ENCODE measurements at regions not wholly inside any gene's neighbourhood (a gene's known extent, or its start where the extent isn't known, plus 50 kb on each side); places are given as distances from the start of the nearest gene placed in this dataset.

- H3K27ac ChIP-seq (ENCODE audit: low read depth, low read length, poor library complexity, severe bottlenecking) = no peak overlapping the region
- intact Hi-C loops (cut with micrococcal nuclease; ENCODE audit: unreplicated experiment) = no loop called here
- ChIA-PET POLR2A (ENCODE audit: low non-redundant PET) (no interaction called here), CTCF (no interaction called here)
- no TSS peak for BruUV-seq (replicated peaks)
- TF ChIP-seq EZH2 (IDR thresholded peaks at IDR 0.05; ENCODE audit: borderline replicate concordance, low read depth, low read length, poor library complexity, severe bottlenecking) = no peak
- TF ChIP-seq CTCF (conservative IDR thresholded peaks at IDR 0.05; ENCODE audit: low read depth, low read length) = no peak
- no peaks in the 10 kb centered on the region for H3K4me1 ChIP-seq (ENCODE audit: insufficient read depth, low read length, poor library complexity, severe bottlenecking)
- DNase-seq (ENCODE audit: low spot score) = no peak
- H3K4me3 ChIP-seq (ENCODE audit: low read depth, low read length, poor library complexity, severe bottlenecking) = no peak overlapping the region
- H3K9me3 ChIP-seq (ENCODE audit: low read depth, low read length, poor library complexity, severe bottlenecking) = no peaks in the 10 kb centered on the region
- no peaks in the 10 kb centered on the region for H3K27me3 ChIP-seq (replicated peaks; ENCODE audit: insufficient read depth, low read depth, low read length, poor library complexity)
- no peaks in the 10 kb centered on the region for H3K36me3 ChIP-seq (ENCODE audit: insufficient read depth, low read length, poor library complexity, severe bottlenecking)
Measured at GRCh38 chr17:71500761-71501555, 619.9 kb upstream of the SOX9 start.

GRCh38 chr17:71501711-71502110 is 619.1 kb upstream of the SOX9 start:
- no peaks in the 10 kb centered on the region for H3K4me1 ChIP-seq (ENCODE audit: insufficient read depth, low read length, poor library complexity, severe bottlenecking)
- no peaks in the 10 kb centered on the region for H3K9me3 ChIP-seq (ENCODE audit: low read depth, low read length, poor library complexity, severe bottlenecking)
- POLR2A ChIA-PET (ENCODE audit: low non-redundant PET) = no interaction called here
- BruUV-seq (replicated peaks) = no TSS peak
- no peaks in the 10 kb centered on the region for H3K36me3 ChIP-seq (ENCODE audit: insufficient read depth, low read length, poor library complexity, severe bottlenecking)
- no peak overlapping the region for H3K27ac ChIP-seq (ENCODE audit: low read depth, low read length, poor library complexity, severe bottlenecking)
- intact Hi-C loops (cut with micrococcal nuclease; ENCODE audit: unreplicated experiment) = no loop called here
- H3K27me3 ChIP-seq (replicated peaks; ENCODE audit: insufficient read depth, low read depth, low read length, poor library complexity) = no peaks in the 10 kb centered on the region
- DNase-seq (ENCODE audit: low spot score) = no peak
- CTCF ChIA-PET = no interaction called here
- no peak overlapping the region for H3K4me3 ChIP-seq (ENCODE audit: low read depth, low read length, poor library complexity, severe bottlenecking)
- TF ChIP-seq CTCF (conservative IDR thresholded peaks at IDR 0.05; ENCODE audit: low read depth, low read length) (no peak), EZH2 (IDR thresholded peaks at IDR 0.05; ENCODE audit: borderline replicate concordance, low read depth, low read length, poor library complexity, severe bottlenecking) (no peak)

- no peaks in the 10 kb centered on the region for H3K36me3 ChIP-seq (ENCODE audit: insufficient read depth, low read length, poor library complexity, severe bottlenecking)
- TF ChIP-seq EZH2 (IDR thresholded peaks at IDR 0.05; ENCODE audit: borderline replicate concordance, low read depth, low read length, poor library complexity, severe bottlenecking) (no peak), CTCF (conservative IDR thresholded peaks at IDR 0.05; ENCODE audit: low read depth, low read length) (no peak)
- POLR2A ChIA-PET (ENCODE audit: low non-redundant PET) = no interaction called here
- CTCF ChIA-PET = no interaction called here
- H3K4me3 ChIP-seq (ENCODE audit: low read depth, low read length, poor library complexity, severe bottlenecking) = no peak overlapping the region
- H3K27me3 ChIP-seq (replicated peaks; ENCODE audit: insufficient read depth, low read depth, low read length, poor library complexity) = no peaks in the 10 kb centered on the region
- intact Hi-C loops (cut with micrococcal nuclease; ENCODE audit: unreplicated experiment) = no loop called here
- BruUV-seq (replicated peaks) = no TSS peak
- no peak for DNase-seq (ENCODE audit: low spot score)
- H3K9me3 ChIP-seq (ENCODE audit: low read depth, low read length, poor library complexity, severe bottlenecking) = no peaks in the 10 kb centered on the region
- no peaks in the 10 kb centered on the region for H3K4me1 ChIP-seq (ENCODE audit: insufficient read depth, low read length, poor library complexity, severe bottlenecking)
- no peak overlapping the region for H3K27ac ChIP-seq (ENCODE audit: low read depth, low read length, poor library complexity, severe bottlenecking)
Measured at GRCh38 chr17:71502443-71502842, 618.4 kb upstream of the SOX9 start.
